HEK293 (cell line): ENCODE measurements at regions not wholly inside any gene's neighbourhood (a gene's known extent, or its start where the extent isn't known, plus 50 kb on each side); places are given as distances from the start of the nearest gene placed in this dataset.

Source experiments
- CTCF ChIA-PET: fragments of 350-600 bp; formaldehyde crosslinking; extraction: SDS; loops from one replicate; lab custom pipeline; 2021; ENCODE audit warnings: antibody characterized with exemption; lab: Yijun Ruan, JAX
- POLR2A ChIA-PET: fragments of 300-600 bp; formaldehyde crosslinking; extraction: SDS; loops from one replicate; lab custom pipeline; 2020; ENCODE audit warnings: antibody characterized with exemption, inconsistent platforms; lab: Yijun Ruan, JAX
- H3K27ac ChIP-seq: fragments of 200-500 bp; sonication (Bioruptor generic); 2 replicates; pipeline ENCODE4 v1.5.1; 2014; ENCODE audit warnings: low read depth, low read length, control low read depth, inconsistent platforms; ENCODE audit errors: extremely low read depth
- H3K36me3 ChIP-seq, 2 experiments: fragments of 200-500 bp in 1 of 2; sonication (Bioruptor generic) in 1 of 2; 1 replicate in 1 of 2; 2 replicates in 1 of 2; pipeline ENCODE4 v1.5.1; 2014 to 2017; ENCODE audit warnings: inconsistent platforms in 2 of 2, low read length in 2 of 2; ENCODE audit not compliant: control insufficient read depth in 2 of 2, insufficient read depth in 1 of 2
- H3K4me1 ChIP-seq: fragments of 200-500 bp; sonication (Bioruptor generic); 2 replicates; pipeline ENCODE4 v1.5.1; 2014; ENCODE audit warnings: mild to moderate bottlenecking, low read length, inconsistent platforms; ENCODE audit not compliant: control insufficient read depth, insufficient read depth
- H3K4me3 ChIP-seq: 2 replicates; pipeline ENCODE4 v1.5.1; 2011; ENCODE audit warnings: low read depth, mild to moderate bottlenecking, control low read depth, low read length, moderate library complexity
- H3K9me3 ChIP-seq: fragments of 200-500 bp; sonication (Bioruptor generic); 2 replicates; pipeline ENCODE4 v1.5.1; 2014; ENCODE audit warnings: low read depth, low read length, inconsistent platforms; ENCODE audit not compliant: control insufficient read depth, insufficient read depth
- EGR2 ChIP-seq: fragments of 450-650 bp; formaldehyde crosslinking; IDR thresholded peaks from 2 replicates; pipeline ENCODE4 v1.5.1; 2016; ENCODE audit warnings: low read depth, missing biosample characterization, missing genetic modification characterization
- HIC1 ChIP-seq: fragments of 450-650 bp; formaldehyde crosslinking; IDR thresholded peaks from 2 replicates; pipeline ENCODE4 v1.5.1; 2016; ENCODE audit warnings: missing biosample characterization, missing genetic modification characterization
- KLF8 ChIP-seq: fragments of 450-650 bp; formaldehyde crosslinking; IDR thresholded peaks from 2 replicates; pipeline ENCODE4 v1.5.1; 2016; ENCODE audit warnings: missing biosample characterization, missing genetic modification characterization
- KLF9 ChIP-seq: fragments of 450-650 bp; formaldehyde crosslinking; IDR thresholded peaks from 2 replicates; pipeline ENCODE4 v1.5.1; 2016; ENCODE audit warnings: missing biosample characterization, missing genetic modification characterization, low read depth
- SP2 ChIP-seq: fragments of 450-650 bp; formaldehyde crosslinking; IDR thresholded peaks from 2 replicates; pipeline ENCODE4 v1.5.1; 2016; ENCODE audit warnings: missing biosample characterization, missing genetic modification characterization
- SP7 ChIP-seq: fragments of 450-650 bp; formaldehyde crosslinking; IDR thresholded peaks from 2 replicates; pipeline ENCODE4 v1.5.1; 2016; ENCODE audit warnings: missing biosample characterization, missing genetic modification characterization
- TCF7L2 ChIP-seq: IDR thresholded peaks from 2 replicates; pipeline ENCODE4 v1.6.1; 2011; ENCODE audit warnings: low read depth, mild to moderate bottlenecking, inconsistent platforms, low read length, moderate library complexity, borderline replicate concordance
- TSHZ1 ChIP-seq: fragments of 450-650 bp; formaldehyde crosslinking; IDR thresholded peaks from 2 replicates; pipeline ENCODE4 v1.5.1; 2016; ENCODE audit warnings: missing biosample characterization, missing genetic modification characterization, borderline replicate concordance
- ZBTB20 ChIP-seq: fragments of 450-650 bp; formaldehyde crosslinking; IDR thresholded peaks from 2 replicates; pipeline ENCODE4 v1.5.1; 2016; ENCODE audit warnings: missing biosample characterization, missing genetic modification characterization
- ZFP69B ChIP-seq: fragments of 450-650 bp; formaldehyde crosslinking; IDR thresholded peaks from 2 replicates; pipeline ENCODE4 v1.5.1; 2016; ENCODE audit warnings: missing biosample characterization, missing genetic modification characterization
- ZNF148 ChIP-seq: fragments of 450-650 bp; formaldehyde crosslinking; IDR thresholded peaks from 2 replicates; pipeline ENCODE4 v1.5.0; 2017; ENCODE audit warnings: missing biosample characterization, missing genetic modification characterization, borderline replicate concordance
- ZNF311 ChIP-seq: fragments of 450-650 bp; formaldehyde crosslinking; IDR thresholded peaks from 2 replicates; pipeline ENCODE4 v1.5.1; 2017; ENCODE audit warnings: missing biosample characterization, missing genetic modification characterization, borderline replicate concordance
- ZNF426 ChIP-seq: fragments of 450-650 bp; formaldehyde crosslinking; IDR thresholded peaks from 2 replicates; pipeline ENCODE4 v1.5.1; 2017; ENCODE audit warnings: missing biosample characterization, missing genetic modification characterization, mild to moderate bottlenecking, inconsistent platforms, moderate library complexity
- ZNF596 ChIP-seq: fragments of 450-650 bp; IDR thresholded peaks from 2 replicates; pipeline ENCODE4 v1.5.0; 2018; ENCODE audit warnings: missing biosample characterization, mild to moderate bottlenecking, missing genetic modification characterization, moderate library complexity
- ZNF610 ChIP-seq: fragments of 450-650 bp; formaldehyde crosslinking; IDR thresholded peaks from 2 replicates; pipeline ENCODE4 v1.5.1; 2016; ENCODE audit warnings: missing biosample characterization, missing genetic modification characterization, borderline replicate concordance
- ZNF626 ChIP-seq: fragments of 450-650 bp; sonication (Bioruptor Pico); formaldehyde crosslinking; IDR thresholded peaks from 2 replicates; pipeline ENCODE4 v1.5.1; 2018; ENCODE audit warnings: missing biosample characterization, missing genetic modification characterization, inconsistent platforms
- ZNF664 ChIP-seq: fragments of 450-650 bp; formaldehyde crosslinking; IDR thresholded peaks from 2 replicates; pipeline ENCODE4 v1.5.1; 2016; ENCODE audit warnings: missing biosample characterization, missing genetic modification characterization
- ZNF776 ChIP-seq: fragments of 450-650 bp; formaldehyde crosslinking; IDR thresholded peaks from 2 replicates; pipeline ENCODE4 v1.5.0; 2017; ENCODE audit warnings: missing biosample characterization, missing genetic modification characterization, borderline replicate concordance
- TF ChIP-seq, protein P1 (sequence below): fragments of 450-650 bp; formaldehyde crosslinking; IDR thresholded peaks from 2 replicates; pipeline ENCODE4 v1.5.1; 2016; ENCODE audit warnings: missing biosample characterization, missing genetic modification characterization
- TF ChIP-seq, protein P2 (sequence below): fragments of 450-650 bp; formaldehyde crosslinking; IDR thresholded peaks from 2 replicates; pipeline ENCODE4 v1.5.1; 2016; ENCODE audit warnings: missing biosample characterization, missing genetic modification characterization

DNA sequence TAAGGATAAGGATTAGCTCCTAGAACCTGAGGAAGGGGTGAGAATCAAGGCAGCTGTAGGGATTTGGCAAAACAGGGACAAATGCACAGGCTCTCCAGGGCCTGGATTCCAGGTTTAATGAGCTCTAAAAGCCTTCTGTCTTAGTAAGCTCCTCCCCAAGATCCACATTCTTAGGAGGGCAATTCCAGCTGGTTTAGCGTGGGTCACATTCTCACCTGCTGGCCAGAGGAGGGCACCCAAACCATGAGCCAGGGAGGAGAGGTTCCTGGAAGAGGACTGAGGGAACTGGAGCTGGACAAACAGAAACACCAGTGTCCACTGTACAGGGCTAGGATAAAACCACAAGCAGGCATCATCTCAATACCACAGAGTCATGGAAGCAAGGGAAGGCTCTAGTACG, 480.0 kb downstream of the CCDC171 start:
- H3K4me1 ChIP-seq = no peaks in the 10 kb centered on the region
- CTCF ChIA-PET = interaction anchor here (0.5 kb wide), 1 partner anchor 169 kb away, joined by 3 read pairs; no protein-coding TSS in a partner anchor
- H3K27ac ChIP-seq = no peak overlapping the region
- H3K9me3 ChIP-seq = no peaks in the 10 kb centered on the region
- H3K36me3 ChIP-seq = no peaks in the 10 kb centered on the region
- TF ChIP-seq, protein P1, sequence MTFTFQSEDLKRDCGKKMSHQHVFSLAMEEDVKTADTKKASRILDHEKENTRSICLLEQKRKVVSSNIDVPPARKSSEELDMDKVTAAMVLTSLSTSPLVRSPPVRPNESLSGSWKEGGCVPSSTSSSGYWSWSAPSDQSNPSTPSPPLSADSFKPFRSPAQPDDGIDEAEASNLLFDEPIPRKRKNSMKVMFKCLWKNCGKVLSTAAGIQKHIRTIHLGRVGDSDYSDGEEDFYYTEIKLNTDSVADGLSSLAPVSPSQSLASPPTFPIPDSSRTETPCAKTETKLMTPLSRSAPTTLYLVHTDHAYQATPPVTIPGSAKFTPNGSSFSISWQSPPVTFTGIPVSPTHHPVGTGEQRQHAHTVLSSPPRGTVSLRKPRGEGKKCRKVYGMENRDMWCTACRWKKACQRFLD (tag by site-specific recombination) = no peak
- TF ChIP-seq KLF9 (tag by site-specific recombination) (no peak), TCF7L2 (no peak), EGR2 (no peak), ZNF776 (tag by site-specific recombination) (no peak), ZNF626 (no peak), ZNF311 (tag by site-specific recombination) (no peak), ZNF148 (no peak), SP7 (tag by site-specific recombination) (no peak)
- TF ChIP-seq, protein P2, sequence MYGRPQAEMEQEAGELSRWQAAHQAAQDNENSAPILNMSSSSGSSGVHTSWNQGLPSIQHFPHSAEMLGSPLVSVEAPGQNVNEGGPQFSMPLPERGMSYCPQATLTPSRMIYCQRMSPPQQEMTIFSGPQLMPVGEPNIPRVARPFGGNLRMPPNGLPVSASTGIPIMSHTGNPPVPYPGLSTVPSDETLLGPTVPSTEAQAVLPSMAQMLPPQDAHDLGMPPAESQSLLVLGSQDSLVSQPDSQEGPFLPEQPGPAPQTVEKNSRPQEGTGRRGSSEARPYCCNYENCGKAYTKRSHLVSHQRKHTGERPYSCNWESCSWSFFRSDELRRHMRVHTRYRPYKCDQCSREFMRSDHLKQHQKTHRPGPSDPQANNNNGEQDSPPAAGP (tag by site-specific recombination) = no peak
- TF ChIP-seq, all 188 proteins: peak for 0
- POLR2A ChIA-PET = no interaction called here
- H3K4me3 ChIP-seq = no peak overlapping the region

DNA sequence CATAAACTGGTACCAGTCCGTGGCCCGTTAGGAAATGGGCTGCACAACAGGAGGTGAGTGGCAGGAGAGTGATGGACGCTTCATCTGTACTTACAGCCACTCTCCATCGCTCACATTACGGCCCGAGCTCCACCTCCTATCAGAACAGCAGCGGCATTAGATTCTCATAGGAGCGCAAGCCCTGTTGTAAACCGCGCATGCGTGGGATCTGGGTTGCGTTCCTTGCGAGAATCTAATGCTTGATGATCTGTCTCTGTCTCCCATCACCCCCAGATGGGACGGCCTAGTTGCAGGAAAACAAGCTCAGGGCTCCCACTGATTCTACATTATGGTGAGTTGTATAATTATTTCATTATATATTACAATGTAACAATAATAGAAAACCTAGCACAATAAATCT, 480.4 kb downstream of the CCDC171 start:
- no peaks in the 10 kb centered on the region for H3K36me3 ChIP-seq
- CTCF ChIA-PET = interaction anchor here (0.5 to 0.7 kb wide), 2 partner anchors 100 to 169 kb away, joined by 3 read pairs; no protein-coding TSS in a partner anchor
- no peak overlapping the region for H3K4me3 ChIP-seq
- no peak for TF ChIP-seq HIC1 (tag by site-specific recombination)
- no peak for TF ChIP-seq SP7 (tag by site-specific recombination)
- H3K4me1 ChIP-seq = no peaks in the 10 kb centered on the region
- no peaks in the 10 kb centered on the region for H3K9me3 ChIP-seq
- no peak overlapping the region for H3K27ac ChIP-seq
- POLR2A ChIA-PET = no interaction called here

- POLR2A ChIA-PET = no interaction called here
- no peaks in the 10 kb centered on the region for H3K9me3 ChIP-seq
- H3K36me3 ChIP-seq = no peaks in the 10 kb centered on the region
- CTCF ChIA-PET = interaction anchor here (0.6 to 0.7 kb wide), 3 partner anchors 22 to 1052 kb away, joined by 3 read pairs; no protein-coding TSS in a partner anchor
- no peak overlapping the region for H3K27ac ChIP-seq
- no peak overlapping the region for H3K4me3 ChIP-seq
- H3K4me1 ChIP-seq = no peaks in the 10 kb centered on the region
- TF ChIP-seq KLF8 (no peak), ZNF610 (tag by site-specific recombination) (no peak), TSHZ1 (tag by site-specific recombination) (no peak), ZNF596 (tag by site-specific recombination) (no peak), SP2 (tag by site-specific recombination) (no peak), ZBTB20 (tag by site-specific recombination) (no peak), ZNF626 (no peak), ZNF664 (no peak), ZFP69B (tag by site-specific recombination) (no peak), ZNF426 (tag by site-specific recombination) (no peak)
Measured at GRCh38 chr9:16033921-16034691, 481.3 kb downstream of the CCDC171 start.
